Activated CD8-positive, alpha-beta T cell treated with anti-CD3 and anti-CD28 coated beads for 36 hours (primary cell): ENCODE measurements at regions not wholly inside any gene's neighbourhood (a gene's known extent, or its start where the extent isn't known, plus 50 kb on each side); places are given as distances from the start of the nearest gene placed in this dataset.

Source experiments
- ATAC-seq: fragments of 200-7000 bp; cut with Tn5 transposase; one replicate; pipeline ENCODE4 v1.10.0; 2021; ENCODE audit warnings: mild to moderate bottlenecking, moderate library complexity
- CTCF ChIA-PET: fragments of 350-600 bp; sonication (Branson Sonifier 250); formaldehyde crosslinking; loops from one replicate; lab custom pipeline; 2021; ENCODE audit warnings: antibody characterized with exemption; lab: Charles Lee
- POLR2A ChIA-PET: fragments of 350-600 bp; sonication (Branson Sonifier 250); formaldehyde crosslinking; loops from one replicate; lab custom pipeline; 2021; ENCODE audit warnings: antibody characterized with exemption; lab: Charles Lee
- DNase-seq: peaks from one replicate; pipeline ENCODE4 v3.0.0-alpha.2; 2020
- H3K27ac Mint-ChIP-seq: one replicate; pipeline ENCODE4 v1.8.0; 2021; ENCODE audit warnings: mild to moderate bottlenecking, mixed read lengths
- H3K27me3 Mint-ChIP-seq: one replicate; pipeline ENCODE4 v1.8.0; 2021; ENCODE audit warnings: mixed read lengths
- H3K36me3 Mint-ChIP-seq: one replicate; pipeline ENCODE4 v1.8.0; 2021; ENCODE audit warnings: low read depth, mixed read lengths
- H3K4me1 Mint-ChIP-seq: one replicate; pipeline ENCODE4 v1.8.0; 2021; ENCODE audit warnings: low read depth, mixed read lengths
- H3K4me3 Mint-ChIP-seq: one replicate; pipeline ENCODE4 v1.8.0; 2021; ENCODE audit warnings: mild to moderate bottlenecking, moderate library complexity, mixed read lengths
- H3K9me3 Mint-ChIP-seq: one replicate; pipeline ENCODE4 v1.8.0; 2021; ENCODE audit warnings: mixed read lengths
- intact Hi-C: fragments of 100-400 bp; cut with micrococcal nuclease; formaldehyde crosslinking; loops from one replicate; pipeline ENCODE4 v1.10.0; 2022
- TF ChIP-seq, protein P1 (sequence below): fragments of 200-600 bp; IDR thresholded peaks from one replicate; pipeline ENCODE4 v1.8.0; 2022; ENCODE audit warnings: antibody characterized with exemption, mild to moderate bottlenecking

DNA sequence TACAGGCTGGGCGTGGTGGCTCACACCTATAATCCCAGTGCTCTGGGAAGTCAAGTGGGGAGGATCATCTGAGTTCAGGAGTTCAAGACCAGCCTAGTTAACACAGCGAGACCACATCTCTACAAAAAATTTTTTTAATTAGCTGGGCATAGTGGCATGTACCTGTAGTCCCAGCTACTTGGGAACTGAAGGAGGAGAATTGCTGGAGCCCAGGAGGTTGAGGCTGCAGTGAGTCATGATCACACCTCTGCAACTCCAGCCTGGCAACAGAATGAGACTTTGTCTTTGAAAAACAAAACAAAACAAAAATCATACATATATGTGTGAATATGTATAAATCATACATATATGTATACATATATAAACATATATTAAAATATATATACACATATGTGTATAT is 54.1 kb upstream of the MARCHF10 start:
- Mint-ChIP-seq H3K36me3 (no peaks in the 10 kb centered on the region), H3K27me3 (peaks cover 12% of the 10 kb centered on the region), H3K27ac (no peak overlapping the region), H3K4me3 (no peak overlapping the region), H3K9me3 (no peaks in the 10 kb centered on the region), H3K4me1 (no peaks in the 10 kb centered on the region)
- ATAC-seq (no peak), DNase-seq (no peak)
- TF ChIP-seq, protein P1, sequence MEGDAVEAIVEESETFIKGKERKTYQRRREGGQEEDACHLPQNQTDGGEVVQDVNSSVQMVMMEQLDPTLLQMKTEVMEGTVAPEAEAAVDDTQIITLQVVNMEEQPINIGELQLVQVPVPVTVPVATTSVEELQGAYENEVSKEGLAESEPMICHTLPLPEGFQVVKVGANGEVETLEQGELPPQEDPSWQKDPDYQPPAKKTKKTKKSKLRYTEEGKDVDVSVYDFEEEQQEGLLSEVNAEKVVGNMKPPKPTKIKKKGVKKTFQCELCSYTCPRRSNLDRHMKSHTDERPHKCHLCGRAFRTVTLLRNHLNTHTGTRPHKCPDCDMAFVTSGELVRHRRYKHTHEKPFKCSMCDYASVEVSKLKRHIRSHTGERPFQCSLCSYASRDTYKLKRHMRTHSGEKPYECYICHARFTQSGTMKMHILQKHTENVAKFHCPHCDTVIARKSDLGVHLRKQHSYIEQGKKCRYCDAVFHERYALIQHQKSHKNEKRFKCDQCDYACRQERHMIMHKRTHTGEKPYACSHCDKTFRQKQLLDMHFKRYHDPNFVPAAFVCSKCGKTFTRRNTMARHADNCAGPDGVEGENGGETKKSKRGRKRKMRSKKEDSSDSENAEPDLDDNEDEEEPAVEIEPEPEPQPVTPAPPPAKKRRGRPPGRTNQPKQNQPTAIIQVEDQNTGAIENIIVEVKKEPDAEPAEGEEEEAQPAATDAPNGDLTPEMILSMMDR = no peak
- intact Hi-C loops = no loop called here
- CTCF ChIA-PET = no interaction called here
- POLR2A ChIA-PET = no interaction called here

DNA sequence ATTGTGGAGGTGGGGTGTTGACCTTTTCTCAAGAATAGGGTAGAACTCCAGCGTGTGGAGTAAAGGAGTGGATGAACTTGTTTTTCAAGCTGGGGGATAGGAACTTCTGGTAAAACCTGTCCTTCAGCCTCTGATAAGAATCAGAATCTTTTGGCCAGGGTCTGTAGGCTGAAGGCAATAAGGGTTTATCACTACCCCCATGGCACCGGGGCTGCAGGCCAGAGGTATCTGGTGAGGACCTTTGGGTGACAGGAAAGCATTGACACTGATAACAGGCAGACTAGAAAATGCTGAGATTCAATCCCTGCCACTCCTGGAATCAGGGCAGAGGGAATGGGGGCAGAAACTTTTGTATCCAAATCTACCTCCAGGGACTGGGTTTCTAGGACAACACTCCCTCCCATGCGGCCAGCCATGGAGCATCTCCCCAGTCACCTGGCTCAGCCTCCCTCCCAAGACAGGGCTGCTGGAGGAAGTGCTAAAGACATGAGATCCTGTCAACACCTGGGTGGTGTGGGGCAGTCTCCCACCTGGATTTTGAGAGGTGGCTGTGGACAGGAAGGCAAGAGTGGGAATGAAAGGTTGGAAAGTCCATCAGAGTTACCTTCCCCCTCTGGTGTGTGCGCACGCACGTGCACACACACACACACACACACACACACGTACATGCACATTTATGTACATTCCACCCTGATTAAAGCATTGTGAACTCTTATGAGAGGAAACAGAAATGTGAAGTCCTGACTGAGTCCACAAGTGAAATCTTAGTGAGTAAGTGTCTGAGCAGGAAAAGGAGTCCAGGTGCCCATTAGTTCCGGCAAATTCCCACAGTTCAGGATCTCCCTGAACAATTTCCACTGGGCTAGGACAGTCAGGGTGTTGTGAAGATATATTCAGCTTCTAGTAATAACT is 53.1 kb upstream of the MARCHF10 start:
- H3K36me3 Mint-ChIP-seq = no peaks in the 10 kb centered on the region
- TF ChIP-seq, protein P1 = no peak
- DNase-seq (no peak), ATAC-seq (no peak)
- no peak overlapping the region for H3K4me3 Mint-ChIP-seq
- no peaks in the 10 kb centered on the region for H3K4me1 Mint-ChIP-seq
- no peaks in the 10 kb centered on the region for H3K9me3 Mint-ChIP-seq
- no peak overlapping the region for H3K27ac Mint-ChIP-seq
- CTCF ChIA-PET = no interaction called here
- H3K27me3 Mint-ChIP-seq = peaks cover 11% of the 10 kb centered on the region
- intact Hi-C loops = no loop called here
- POLR2A ChIA-PET = interaction anchor here (0.8 kb wide), 1 partner anchor 520 kb away, joined by 3 read pairs; no protein-coding TSS in a partner anchor

DNA sequence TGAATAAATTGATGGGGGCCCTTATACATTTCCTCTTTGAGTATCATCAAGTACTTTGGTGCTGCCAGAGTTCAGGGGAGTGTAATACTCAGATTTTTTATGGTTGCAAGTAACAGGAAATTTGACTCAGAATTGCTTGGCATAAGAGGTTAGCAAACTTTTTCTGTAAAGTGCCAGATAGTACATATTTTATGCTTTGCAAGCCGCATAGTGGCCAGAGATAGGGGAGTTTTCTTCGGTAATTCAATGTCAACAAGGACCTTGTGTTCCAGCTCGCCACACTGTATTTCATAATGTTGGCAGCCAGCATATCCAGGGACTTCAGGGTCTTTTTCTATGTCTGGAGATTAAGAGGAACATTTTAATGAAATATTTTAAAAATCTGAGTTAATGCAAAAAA is 51.0 kb upstream of the MARCHF10 start:
- DNase-seq (no peak), ATAC-seq (no peak)
- no peak overlapping the region for H3K4me3 Mint-ChIP-seq
- H3K27me3 Mint-ChIP-seq = peaks cover 9% of the 10 kb centered on the region
- ChIA-PET CTCF (no interaction called here), POLR2A (no interaction called here)
- no peaks in the 10 kb centered on the region for H3K4me1 Mint-ChIP-seq
- H3K36me3 Mint-ChIP-seq = no peaks in the 10 kb centered on the region
- no peak overlapping the region for H3K27ac Mint-ChIP-seq
- intact Hi-C loops = no loop called here
- H3K9me3 Mint-ChIP-seq = no peaks in the 10 kb centered on the region
- TF ChIP-seq, protein P1 = no peak
